ENCODE measurements at regions not wholly inside any gene's neighbourhood (a gene's known extent, or its start where the extent isn't known, plus 50 kb on each side); places are given as distances from the start of the nearest gene placed in this dataset.

DNA sequence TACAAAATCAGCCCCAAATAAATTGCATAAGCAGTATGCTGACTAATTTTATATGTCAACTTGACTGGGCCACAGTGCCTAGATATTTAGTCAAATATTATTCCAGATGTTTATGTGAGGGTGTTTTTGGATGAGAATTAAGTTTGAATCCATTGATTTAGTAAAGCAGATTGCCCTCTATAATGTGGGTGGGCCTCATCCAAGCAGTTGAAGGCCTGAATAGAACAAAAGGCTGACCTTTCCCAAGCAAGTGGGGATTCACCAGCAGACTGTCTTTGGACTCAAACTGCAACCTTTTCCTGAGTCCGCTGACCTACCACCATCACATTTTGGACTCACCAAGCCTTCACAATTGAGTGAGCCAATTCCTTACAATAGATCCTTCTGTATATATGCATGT lies 186.4 kb downstream of the ARHGAP12 start:
- Histone ChIP-seq H3K4me1 (ENCODE audit: control insufficient read depth in 5 of 5, insufficient read depth in 5 of 5, low read length in 5 of 5) (peaks cover 0 to 17% (median 5%) of the 10 kb centered on the region in 5 donors), H3K27me3 (ENCODE audit: control insufficient read depth in 5 of 5, insufficient read depth in 4 of 5, low read length in 5 of 5) (no peaks in the 10 kb centered on the region), H3K9me3 (ENCODE audit: control insufficient read depth in 5 of 5, low read length in 5 of 5) (no peaks in the 10 kb centered on the region), H3K4me3 (ENCODE audit: low read depth in 1 of 5, low read length in 5 of 5) (no peak overlapping the region), H3K36me3 (ENCODE audit: control insufficient read depth in 5 of 5, insufficient read depth in 5 of 5, low read length in 5 of 5) (no peaks in the 10 kb centered on the region), H3K9ac (ENCODE audit: low read length in 5 of 5) (no peak overlapping the region), H3K27ac (ENCODE audit: low read depth, low read length) (no peak overlapping the region)

DNA sequence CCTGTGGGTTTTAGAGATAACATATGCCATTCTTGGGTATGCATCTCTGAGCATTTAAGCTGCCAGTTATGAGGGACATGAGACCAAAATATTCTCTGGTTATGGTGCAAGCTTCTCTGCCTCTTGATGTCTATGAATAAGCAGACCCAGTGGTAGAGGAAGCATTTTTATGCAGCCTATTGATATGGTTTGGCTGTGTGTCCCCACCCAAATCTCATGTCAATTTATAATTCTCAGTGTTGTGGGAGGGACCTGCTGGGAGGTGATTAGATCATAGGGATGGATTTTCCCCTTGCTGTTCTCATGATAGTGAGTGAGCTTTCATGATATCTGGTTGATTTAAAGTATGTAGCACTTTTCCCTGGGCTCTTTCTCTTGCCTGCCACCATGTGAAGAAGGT lies 187.2 kb downstream of the ARHGAP12 start:
- Histone ChIP-seq H3K27ac (ENCODE audit: low read depth, low read length) (no peak overlapping the region), H3K27me3 (ENCODE audit: control insufficient read depth in 5 of 5, insufficient read depth in 4 of 5, low read length in 5 of 5) (no peaks in the 10 kb centered on the region), H3K36me3 (ENCODE audit: control insufficient read depth in 5 of 5, insufficient read depth in 5 of 5, low read length in 5 of 5) (no peaks in the 10 kb centered on the region), H3K9me3 (ENCODE audit: control insufficient read depth in 5 of 5, low read length in 5 of 5) (peaks cover 0 to 2% (median 0%) of the 10 kb centered on the region in 5 donors), H3K9ac (ENCODE audit: low read length in 5 of 5) (no peak overlapping the region), H3K4me3 (ENCODE audit: low read depth in 1 of 5, low read length in 5 of 5) (no peak overlapping the region), H3K4me1 (ENCODE audit: control insufficient read depth in 5 of 5, insufficient read depth in 5 of 5, low read length in 5 of 5) (peaks cover 0 to 17% (median 5%) of the 10 kb centered on the region in 5 donors)

DNA sequence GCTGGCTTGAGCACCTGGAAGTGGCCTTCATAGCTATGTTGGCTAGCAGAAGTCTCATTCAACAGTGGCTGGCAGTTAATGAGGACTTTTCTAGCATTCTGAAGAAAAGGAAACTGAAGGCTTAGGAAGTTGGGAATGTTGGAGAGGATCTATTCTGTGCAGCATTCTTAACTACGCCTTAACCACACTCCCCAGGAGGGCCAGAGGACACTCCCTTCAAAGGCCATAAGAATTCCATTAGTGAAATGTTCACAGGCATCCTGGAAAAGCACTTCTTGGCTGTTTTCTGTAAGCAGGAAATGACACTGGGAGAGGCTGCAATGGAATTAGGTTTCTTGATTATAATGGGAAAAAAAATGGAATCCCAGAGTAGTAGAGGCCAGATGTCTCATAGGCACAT lies 188.9 kb downstream of the ARHGAP12 start:
- Histone ChIP-seq H3K9ac (ENCODE audit: low read length in 5 of 5) (no peak overlapping the region), H3K27ac (ENCODE audit: low read depth, low read length) (peak overlapping the region; percentile 56), H3K4me1 (ENCODE audit: control insufficient read depth in 5 of 5, insufficient read depth in 5 of 5, low read length in 5 of 5) (peaks cover 0 to 12% (median 5%) of the 10 kb centered on the region in 5 donors), H3K9me3 (ENCODE audit: control insufficient read depth in 5 of 5, low read length in 5 of 5) (peaks cover 0 to 3% (median 0%) of the 10 kb centered on the region in 5 donors), H3K36me3 (ENCODE audit: control insufficient read depth in 5 of 5, insufficient read depth in 5 of 5, low read length in 5 of 5) (no peaks in the 10 kb centered on the region), H3K27me3 (ENCODE audit: control insufficient read depth in 5 of 5, insufficient read depth in 4 of 5, low read length in 5 of 5) (no peaks in the 10 kb centered on the region), H3K4me3 (ENCODE audit: low read depth in 1 of 5, low read length in 5 of 5) (no peak overlapping the region)

DNA sequence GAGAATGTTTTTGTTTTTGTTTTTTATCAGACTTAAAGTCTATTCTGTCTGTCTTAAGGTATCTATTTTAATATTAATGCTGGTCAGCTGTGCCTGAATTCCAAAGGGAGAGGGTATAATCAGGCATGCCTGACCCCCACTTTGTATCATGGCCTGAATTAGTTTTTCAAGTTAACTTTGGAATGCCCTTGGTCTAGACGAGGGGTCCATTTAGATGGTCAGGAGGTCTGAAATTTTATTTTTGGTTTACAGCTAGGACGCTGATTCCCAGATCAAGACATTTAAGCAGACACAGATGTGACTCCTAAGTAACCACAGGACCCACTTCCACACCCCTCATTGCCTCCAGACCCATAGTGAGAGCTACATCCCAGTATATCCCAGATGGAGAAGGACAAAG lies 189.5 kb downstream of the ARHGAP12 start:
- Histone ChIP-seq H3K27ac (ENCODE audit: low read depth, low read length) (no peak overlapping the region), H3K9ac (ENCODE audit: low read length in 5 of 5) (no peak overlapping the region), H3K9me3 (ENCODE audit: control insufficient read depth in 5 of 5, low read length in 5 of 5) (peaks cover 0 to 3% (median 0%) of the 10 kb centered on the region in 5 donors), H3K36me3 (ENCODE audit: control insufficient read depth in 5 of 5, insufficient read depth in 5 of 5, low read length in 5 of 5) (no peaks in the 10 kb centered on the region), H3K4me3 (ENCODE audit: low read depth in 1 of 5, low read length in 5 of 5) (no peak overlapping the region), H3K4me1 (ENCODE audit: control insufficient read depth in 5 of 5, insufficient read depth in 5 of 5, low read length in 5 of 5) (peaks cover 0 to 12% (median 5%) of the 10 kb centered on the region in 5 donors), H3K27me3 (ENCODE audit: control insufficient read depth in 5 of 5, insufficient read depth in 4 of 5, low read length in 5 of 5) (no peaks in the 10 kb centered on the region)

DNA sequence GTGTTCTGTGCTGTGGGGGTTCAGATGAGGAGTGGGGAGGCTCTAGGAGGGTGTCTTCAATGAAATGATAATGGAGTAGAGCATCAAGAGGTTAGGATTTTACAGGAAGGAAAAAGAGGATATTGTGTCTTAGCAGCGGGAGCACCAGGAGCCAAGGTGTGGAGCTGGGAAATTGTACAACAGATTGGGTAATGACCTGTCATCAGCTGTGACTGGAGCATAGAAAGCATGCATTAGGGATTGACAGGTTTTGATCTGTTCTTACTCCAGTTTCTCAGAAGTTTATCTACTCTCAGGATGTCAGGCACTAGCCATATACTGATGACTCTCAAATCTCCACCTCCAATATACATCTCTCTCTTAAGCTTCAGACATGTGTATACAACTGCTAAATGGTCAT lies 196.9 kb downstream of the ARHGAP12 start:
- Histone ChIP-seq H3K27me3 (ENCODE audit: control insufficient read depth in 5 of 5, insufficient read depth in 4 of 5, low read length in 5 of 5) (peaks cover 0 to 4% (median 0%) of the 10 kb centered on the region in 5 donors), H3K9me3 (ENCODE audit: control insufficient read depth in 5 of 5, low read length in 5 of 5) (peaks cover 0 to 5% (median 0%) of the 10 kb centered on the region in 5 donors), H3K36me3 (ENCODE audit: control insufficient read depth in 5 of 5, insufficient read depth in 5 of 5, low read length in 5 of 5) (no peaks in the 10 kb centered on the region), H3K27ac (ENCODE audit: low read depth, low read length) (no peak overlapping the region), H3K9ac (ENCODE audit: low read length in 5 of 5) (no peak overlapping the region), H3K4me1 (ENCODE audit: control insufficient read depth in 5 of 5, insufficient read depth in 5 of 5, low read length in 5 of 5) (no peaks in the 10 kb centered on the region), H3K4me3 (ENCODE audit: low read depth in 1 of 5, low read length in 5 of 5) (no peak overlapping the region)

DNA sequence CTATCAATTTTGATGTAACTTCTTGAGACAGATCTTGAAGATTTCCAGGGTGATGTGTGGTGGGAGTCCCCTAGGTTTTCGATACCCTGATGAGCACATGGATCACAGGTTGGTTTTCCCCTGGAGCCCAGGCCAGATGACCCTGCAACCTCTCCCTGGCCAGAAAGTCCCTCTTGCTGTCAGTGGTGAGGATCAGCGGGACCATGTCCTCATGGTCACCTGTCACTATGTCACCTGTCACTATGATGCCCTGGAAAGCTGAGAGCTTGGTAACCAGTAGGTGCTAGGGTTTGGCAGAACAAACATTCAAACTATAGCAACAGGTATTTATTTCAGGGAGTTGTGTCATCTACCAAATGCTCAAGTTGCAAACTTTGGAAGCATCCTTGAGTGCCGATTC lies 197.9 kb downstream of the ARHGAP12 start:
- Histone ChIP-seq H3K27ac (ENCODE audit: low read depth, low read length) (no peak overlapping the region), H3K36me3 (ENCODE audit: control insufficient read depth in 5 of 5, insufficient read depth in 5 of 5, low read length in 5 of 5) (no peaks in the 10 kb centered on the region), H3K4me1 (ENCODE audit: control insufficient read depth in 5 of 5, insufficient read depth in 5 of 5, low read length in 5 of 5) (no peaks in the 10 kb centered on the region), H3K9ac (ENCODE audit: low read length in 5 of 5) (no peak overlapping the region), H3K27me3 (ENCODE audit: control insufficient read depth in 5 of 5, insufficient read depth in 4 of 5, low read length in 5 of 5) (peaks cover 0 to 4% (median 0%) of the 10 kb centered on the region in 5 donors), H3K4me3 (ENCODE audit: low read depth in 1 of 5, low read length in 5 of 5) (no peak overlapping the region), H3K9me3 (ENCODE audit: control insufficient read depth in 5 of 5, low read length in 5 of 5) (peaks cover 0 to 5% (median 0%) of the 10 kb centered on the region in 5 donors)

DNA sequence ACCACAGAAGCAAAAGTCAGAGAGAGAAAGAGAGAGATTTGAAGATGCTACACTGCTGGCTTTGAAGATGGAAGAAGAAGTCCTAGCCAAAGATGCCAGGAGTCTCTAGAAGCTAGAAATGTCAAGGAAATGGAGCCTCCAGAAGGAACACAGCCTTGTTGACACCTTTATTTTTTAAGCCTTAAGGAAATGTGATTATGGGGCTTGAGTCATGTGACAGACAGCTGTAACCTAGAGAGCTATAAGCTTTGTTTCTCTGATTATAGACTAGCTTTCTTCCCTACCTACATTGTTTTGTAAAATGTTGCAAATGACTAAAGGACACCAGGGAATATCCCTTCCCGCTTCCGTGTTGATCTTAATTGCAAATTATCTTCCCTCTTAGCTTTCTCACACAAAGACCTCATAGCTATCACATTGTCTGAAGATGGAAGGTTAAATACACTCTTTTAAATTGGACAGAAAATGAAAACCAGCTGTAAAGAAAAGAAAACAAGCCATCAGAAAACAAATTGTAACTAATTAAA lies 199.9 kb downstream of the ARHGAP12 start:
- Histone ChIP-seq H3K9ac (ENCODE audit: low read length in 5 of 5) (no peak overlapping the region), H3K4me3 (ENCODE audit: low read depth in 1 of 5, low read length in 5 of 5) (no peak overlapping the region), H3K9me3 (ENCODE audit: control insufficient read depth in 5 of 5, low read length in 5 of 5) (peaks cover 0 to 5% (median 0%) of the 10 kb centered on the region in 5 donors), H3K27me3 (ENCODE audit: control insufficient read depth in 5 of 5, insufficient read depth in 4 of 5, low read length in 5 of 5) (peaks cover 0 to 4% (median 0%) of the 10 kb centered on the region in 5 donors), H3K27ac (ENCODE audit: low read depth, low read length) (no peak overlapping the region), H3K4me1 (ENCODE audit: control insufficient read depth in 5 of 5, insufficient read depth in 5 of 5, low read length in 5 of 5) (no peaks in the 10 kb centered on the region), H3K36me3 (ENCODE audit: control insufficient read depth in 5 of 5, insufficient read depth in 5 of 5, low read length in 5 of 5) (no peaks in the 10 kb centered on the region)

DNA sequence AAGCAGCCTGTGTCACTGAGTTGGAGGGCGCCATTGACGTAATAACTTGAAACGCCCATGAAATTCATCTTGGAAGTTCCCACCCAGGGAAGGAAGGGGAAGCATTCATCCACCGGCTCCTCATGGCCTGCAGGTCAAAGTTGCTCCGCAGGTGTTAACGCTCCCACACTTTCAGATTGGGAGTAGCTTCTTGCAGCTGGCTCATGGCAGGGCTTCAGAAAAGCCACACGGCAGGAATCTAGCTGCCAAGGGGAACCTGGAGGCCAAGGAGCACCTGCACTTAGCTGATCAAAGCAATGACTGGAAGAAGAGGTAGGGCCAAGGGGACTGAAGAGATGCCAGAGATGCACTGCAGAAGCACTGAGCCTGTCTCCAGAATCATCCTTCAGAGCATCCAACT lies 203.2 kb downstream of the ARHGAP12 start:
- H3K9me3 ChIP-seq (ENCODE audit: control insufficient read depth in 5 of 5, low read length in 5 of 5): peaks cover 0 to 5% (median 0%) of the 10 kb centered on the region in 5 donors
- no peak overlapping the region for H3K4me3 ChIP-seq (ENCODE audit: low read depth in 1 of 5, low read length in 5 of 5)
- H3K27ac ChIP-seq (ENCODE audit: low read depth, low read length): no peak overlapping the region
- no peaks in the 10 kb centered on the region for H3K4me1 ChIP-seq (ENCODE audit: control insufficient read depth in 5 of 5, insufficient read depth in 5 of 5, low read length in 5 of 5)
- H3K9ac ChIP-seq (ENCODE audit: low read length in 5 of 5): no peak overlapping the region
- no peaks in the 10 kb centered on the region for H3K27me3 ChIP-seq (ENCODE audit: control insufficient read depth in 5 of 5, insufficient read depth in 4 of 5, low read length in 5 of 5)
- no peaks in the 10 kb centered on the region for H3K36me3 ChIP-seq (ENCODE audit: control insufficient read depth in 5 of 5, insufficient read depth in 5 of 5, low read length in 5 of 5)

DNA sequence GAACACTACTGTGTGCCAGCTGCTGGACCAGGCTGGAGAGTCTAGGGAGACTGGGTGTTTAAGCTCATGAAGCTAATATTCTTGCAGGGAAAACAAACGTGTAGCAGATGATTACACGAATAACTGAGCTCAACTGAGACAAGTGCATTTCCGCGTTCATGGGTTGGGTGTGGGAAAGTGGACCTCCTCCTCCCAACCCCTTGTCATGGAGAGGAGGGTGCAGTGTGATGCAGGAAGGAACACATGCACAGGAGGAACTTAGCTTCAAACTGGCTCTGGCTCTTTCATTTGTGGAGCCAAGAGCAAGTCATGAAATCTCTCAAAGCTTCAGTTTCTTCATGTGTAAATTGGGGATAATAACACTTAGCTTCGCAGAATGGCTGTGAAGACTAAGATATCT lies 204.3 kb downstream of the ARHGAP12 start:
- H3K27ac ChIP-seq (ENCODE audit: low read depth, low read length): no peak overlapping the region
- no peak overlapping the region for H3K4me3 ChIP-seq (ENCODE audit: low read depth in 1 of 5, low read length in 5 of 5)
- peaks cover 0 to 5% (median 0%) of the 10 kb centered on the region in 5 donors for H3K9me3 ChIP-seq (ENCODE audit: control insufficient read depth in 5 of 5, low read length in 5 of 5)
- no peaks in the 10 kb centered on the region for H3K4me1 ChIP-seq (ENCODE audit: control insufficient read depth in 5 of 5, insufficient read depth in 5 of 5, low read length in 5 of 5)
- no peaks in the 10 kb centered on the region for H3K36me3 ChIP-seq (ENCODE audit: control insufficient read depth in 5 of 5, insufficient read depth in 5 of 5, low read length in 5 of 5)
- H3K9ac ChIP-seq (ENCODE audit: low read length in 5 of 5): no peak overlapping the region
- no peaks in the 10 kb centered on the region for H3K27me3 ChIP-seq (ENCODE audit: control insufficient read depth in 5 of 5, insufficient read depth in 4 of 5, low read length in 5 of 5)

DNA sequence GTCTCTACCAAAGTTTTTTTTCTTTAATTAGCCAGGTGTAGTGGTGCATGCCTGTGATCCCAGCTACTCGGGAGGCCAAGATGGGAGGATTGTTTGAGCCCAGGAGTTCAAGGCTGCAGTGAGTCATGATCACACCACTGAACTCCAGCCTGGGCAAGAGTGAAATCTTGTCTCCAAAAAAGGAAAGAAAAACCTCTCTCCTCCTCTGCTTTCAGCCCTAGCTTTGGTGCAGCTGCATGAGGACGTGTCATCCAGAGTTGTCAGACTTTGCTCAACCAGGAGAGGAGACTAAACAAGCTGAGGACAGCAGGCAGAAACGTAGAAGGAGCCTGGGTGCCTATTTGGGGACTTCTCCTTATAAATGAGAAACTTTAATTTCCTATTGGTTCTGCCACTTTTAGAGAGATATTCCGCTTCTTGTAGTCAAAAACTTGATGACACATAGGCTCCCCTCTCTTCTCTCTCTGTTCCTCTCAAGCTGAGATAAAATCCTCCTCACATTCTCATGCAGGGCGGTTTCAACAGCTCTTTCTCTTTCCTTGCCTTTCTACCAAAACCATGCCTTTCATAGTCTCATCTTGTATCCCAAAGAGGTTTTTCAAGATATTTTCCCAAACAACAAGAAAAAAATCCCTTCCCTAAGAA lies 205.4 kb downstream of the ARHGAP12 start:
- Histone ChIP-seq H3K36me3 (ENCODE audit: control insufficient read depth in 5 of 5, insufficient read depth in 5 of 5, low read length in 5 of 5) (no peaks in the 10 kb centered on the region), H3K9me3 (ENCODE audit: control insufficient read depth in 5 of 5, low read length in 5 of 5) (peaks cover 0 to 1% (median 0%) of the 10 kb centered on the region in 5 donors), H3K4me3 (ENCODE audit: low read depth in 1 of 5, low read length in 5 of 5) (no peak overlapping the region), H3K27me3 (ENCODE audit: control insufficient read depth in 5 of 5, insufficient read depth in 4 of 5, low read length in 5 of 5) (no peaks in the 10 kb centered on the region), H3K4me1 (ENCODE audit: control insufficient read depth in 5 of 5, insufficient read depth in 5 of 5, low read length in 5 of 5) (no peaks in the 10 kb centered on the region), H3K9ac (ENCODE audit: low read length in 5 of 5) (no peak overlapping the region), H3K27ac (ENCODE audit: low read depth, low read length) (peak overlapping the region; percentile 10)
